Activated naive CD8-positive, alpha-beta T cell treated with anti-CD3 and anti-CD28 coated beads, Interleukin-2, amount 10 ng/mL, durations not matched to agents 7 days and 5 days (primary cell): ENCODE measurements at regions not wholly inside any gene's neighbourhood (a gene's known extent, or its start where the extent isn't known, plus 50 kb on each side); places are given as distances from the start of the nearest gene placed in this dataset.

Experiments
- ATAC-seq: fragments of 150-1000 bp; cut with Tn5 transposase; one replicate; pipeline ENCODE4 v1.10.0; 2021; ENCODE audit warnings: low read depth, moderate library complexity
- POLR2A ChIA-PET: fragments of 350-600 bp; sonication (Branson Sonifier 250); formaldehyde crosslinking; loops from one replicate; lab custom pipeline; 2021; ENCODE audit warnings: antibody characterized with exemption; lab: Charles Lee
- DNase-seq: peaks from one replicate; pipeline ENCODE4 v3.0.0; 2021
- H3K27ac Mint-ChIP-seq: one replicate; pipeline ENCODE4 v1.8.0; 2022; ENCODE audit warnings: mild to moderate bottlenecking, mixed read lengths
- H3K27me3 Mint-ChIP-seq: one replicate; pipeline ENCODE4 v1.8.0; 2022; ENCODE audit warnings: mild to moderate bottlenecking, moderate library complexity, mixed read lengths
- H3K36me3 Mint-ChIP-seq: one replicate; pipeline ENCODE4 v1.8.0; 2021; ENCODE audit warnings: mild to moderate bottlenecking, mixed read lengths
- H3K4me1 Mint-ChIP-seq: one replicate; pipeline ENCODE4 v1.8.0; 2021; ENCODE audit warnings: mixed read lengths
- H3K4me3 Mint-ChIP-seq: one replicate; pipeline ENCODE4 v1.8.0; 2022; ENCODE audit warnings: mild to moderate bottlenecking, moderate library complexity, mixed read lengths
- H3K9me3 Mint-ChIP-seq: one replicate; pipeline ENCODE4 v1.8.0; 2021; ENCODE audit warnings: mixed read lengths

- POLR2A ChIA-PET, result no interaction called here
- Mint-ChIP-seq H3K27ac (no peak overlapping the region), H3K4me3 (no peak overlapping the region), H3K36me3 (no peaks in the 10 kb centered on the region), H3K4me1 (no peaks in the 10 kb centered on the region), H3K27me3 (no peaks in the 10 kb centered on the region), H3K9me3 (peaks cover 2% of the 10 kb centered on the region)
- DNase-seq (no peak), ATAC-seq (no peak)
These were observed 533.3 kb downstream of the LRFN5 start for GRCh38 chr14:42140001-42140400.

GRCh38 chr14:42138406-42138805 is 531.7 kb downstream of the LRFN5 start:
- Mint-ChIP-seq H3K4me1 (no peaks in the 10 kb centered on the region), H3K27ac (no peak overlapping the region), H3K27me3 (no peaks in the 10 kb centered on the region), H3K9me3 (peaks cover 2% of the 10 kb centered on the region), H3K36me3 (no peaks in the 10 kb centered on the region), H3K4me3 (no peak overlapping the region)
- DNase-seq (no peak), ATAC-seq (no peak)
- POLR2A ChIA-PET, result no interaction called here

GRCh38 chr14:42130815-42131214 is 524.1 kb downstream of the LRFN5 start:
- ATAC-seq (no peak), DNase-seq (no peak)
- H3K36me3 Mint-ChIP-seq, result no peaks in the 10 kb centered on the region
- no peaks in the 10 kb centered on the region for H3K4me1 Mint-ChIP-seq
- H3K9me3 Mint-ChIP-seq, result peaks cover 4% of the 10 kb centered on the region
- H3K27me3 Mint-ChIP-seq, result no peaks in the 10 kb centered on the region
- H3K4me3 Mint-ChIP-seq, result no peak overlapping the region
- H3K27ac Mint-ChIP-seq, result no peak overlapping the region
- POLR2A ChIA-PET, result no interaction called here

- Mint-ChIP-seq H3K27me3 (no peaks in the 10 kb centered on the region), H3K4me1 (no peaks in the 10 kb centered on the region), H3K36me3 (no peaks in the 10 kb centered on the region), H3K9me3 (peaks cover 2% of the 10 kb centered on the region), H3K4me3 (no peak overlapping the region), H3K27ac (no peak overlapping the region)
- no peak for DNase-seq
- POLR2A ChIA-PET, result no interaction called here
- ATAC-seq, result no peak
These were observed 516.9 kb downstream of the LRFN5 start for GRCh38 chr14:42123526-42123925.

- peaks cover 11% of the 10 kb centered on the region for H3K9me3 Mint-ChIP-seq
These were observed 506.8 kb downstream of the LRFN5 start for GRCh38 chr14:42113358-42114069.

GRCh38 chr14:42112108-42112507 is 505.4 kb downstream of the LRFN5 start:
- POLR2A ChIA-PET, result no interaction called here
- no peak for DNase-seq
- Mint-ChIP-seq H3K4me3 (no peak overlapping the region), H3K36me3 (no peaks in the 10 kb centered on the region), H3K27ac (no peak overlapping the region), H3K4me1 (no peaks in the 10 kb centered on the region), H3K9me3 (peaks cover 10% of the 10 kb centered on the region), H3K27me3 (no peaks in the 10 kb centered on the region)
- no peak for ATAC-seq

More at GRCh38 chr14:42113358-42114069, 506.8 kb downstream of the LRFN5 start:
- POLR2A ChIA-PET, result no interaction called here
- H3K4me3 Mint-ChIP-seq, result no peak overlapping the region
- ATAC-seq (no peak), DNase-seq (no peak)
- no peaks in the 10 kb centered on the region for H3K27me3 Mint-ChIP-seq
- no peak overlapping the region for H3K27ac Mint-ChIP-seq
- H3K4me1 Mint-ChIP-seq, result no peaks in the 10 kb centered on the region
- no peaks in the 10 kb centered on the region for H3K36me3 Mint-ChIP-seq

GRCh38 chr14:42111355-42111754 is 504.7 kb downstream of the LRFN5 start:
- no peaks in the 10 kb centered on the region for H3K27me3 Mint-ChIP-seq
- ATAC-seq (no peak), DNase-seq (no peak)
- H3K9me3 Mint-ChIP-seq, result peaks cover 10% of the 10 kb centered on the region
- H3K4me3 Mint-ChIP-seq, result no peak overlapping the region
- H3K4me1 Mint-ChIP-seq, result no peaks in the 10 kb centered on the region
- H3K27ac Mint-ChIP-seq, result no peak overlapping the region
- POLR2A ChIA-PET, result no interaction called here
- H3K36me3 Mint-ChIP-seq, result no peaks in the 10 kb centered on the region

- no peak for ATAC-seq
- Mint-ChIP-seq H3K4me1 (no peaks in the 10 kb centered on the region), H3K36me3 (no peaks in the 10 kb centered on the region), H3K27me3 (no peaks in the 10 kb centered on the region), H3K9me3 (peaks cover 10% of the 10 kb centered on the region), H3K27ac (no peak overlapping the region), H3K4me3 (no peak overlapping the region)
- POLR2A ChIA-PET, result no interaction called here
- no peak for DNase-seq
These were observed 503.5 kb downstream of the LRFN5 start for GRCh38 chr14:42110167-42110566.

GRCh38 chr14:42095155-42095554 is 488.5 kb downstream of the LRFN5 start:
- Mint-ChIP-seq H3K4me3 (no peak overlapping the region), H3K36me3 (no peaks in the 10 kb centered on the region), H3K27ac (no peak overlapping the region), H3K9me3 (peaks cover 3% of the 10 kb centered on the region), H3K27me3 (no peaks in the 10 kb centered on the region), H3K4me1 (no peaks in the 10 kb centered on the region)
- POLR2A ChIA-PET, result no interaction called here
- DNase-seq, result no peak
- ATAC-seq, result no peak

DNA sequence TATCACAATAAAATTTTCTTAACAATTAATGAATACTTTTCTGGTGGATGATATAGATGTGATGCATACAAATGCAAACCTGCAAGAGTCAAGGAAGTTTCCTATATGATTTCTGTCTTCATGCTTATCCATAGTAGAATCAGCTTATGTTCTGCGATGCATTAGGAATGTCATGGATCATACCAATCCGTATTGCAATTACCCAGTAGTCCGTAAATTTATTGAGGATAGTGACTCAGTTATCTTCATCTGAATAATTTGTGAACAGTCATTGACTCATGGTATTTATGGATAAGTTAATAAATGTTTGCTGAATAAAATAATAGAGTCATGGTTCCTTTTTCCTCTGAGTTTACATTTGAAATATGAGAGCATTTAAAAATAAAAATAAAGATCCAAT is 483.4 kb downstream of the LRFN5 start:
- Mint-ChIP-seq H3K36me3 (no peaks in the 10 kb centered on the region), H3K9me3 (no peaks in the 10 kb centered on the region), H3K27ac (no peak overlapping the region), H3K27me3 (no peaks in the 10 kb centered on the region), H3K4me1 (no peaks in the 10 kb centered on the region), H3K4me3 (no peak overlapping the region)
- POLR2A ChIA-PET, result no interaction called here
- DNase-seq (no peak), ATAC-seq (no peak)

- H3K9me3 Mint-ChIP-seq, result no peaks in the 10 kb centered on the region
These were observed 473.2 kb downstream of the LRFN5 start for GRCh38 chr14:42079911-42080310.

GRCh38 chr14:42078345-42078744 is 471.7 kb downstream of the LRFN5 start:
- POLR2A ChIA-PET, result no interaction called here

More at GRCh38 chr14:42079911-42080310, 473.2 kb downstream of the LRFN5 start:
- H3K4me1 Mint-ChIP-seq, result no peaks in the 10 kb centered on the region
- DNase-seq (no peak), ATAC-seq (no peak)
- peaks cover 2% of the 10 kb centered on the region for H3K27me3 Mint-ChIP-seq
- no peak overlapping the region for H3K27ac Mint-ChIP-seq
- H3K4me3 Mint-ChIP-seq, result no peak overlapping the region
- POLR2A ChIA-PET, result no interaction called here
- H3K36me3 Mint-ChIP-seq, result no peaks in the 10 kb centered on the region

DNA sequence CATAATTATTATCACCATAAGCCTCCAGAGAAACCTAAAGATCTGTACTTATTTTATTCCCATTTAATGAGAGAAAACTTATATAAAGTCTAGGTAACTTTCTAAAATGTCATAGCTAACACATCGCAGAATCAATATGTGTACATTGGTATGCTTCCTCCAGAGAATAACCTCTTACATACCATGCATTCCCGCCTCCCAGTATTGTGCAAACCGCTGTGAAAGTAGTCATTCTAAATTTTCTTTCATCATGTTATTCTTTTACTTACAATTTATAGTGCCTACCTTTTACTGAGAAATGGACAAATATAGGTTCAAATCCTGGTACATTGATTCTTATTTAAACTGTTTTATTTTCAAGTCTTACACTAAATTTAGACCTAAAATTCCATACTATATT is 463.4 kb downstream of the LRFN5 start:
- DNase-seq (no peak), ATAC-seq (no peak)
- H3K27me3 Mint-ChIP-seq, result no peaks in the 10 kb centered on the region
- no peaks in the 10 kb centered on the region for H3K9me3 Mint-ChIP-seq
- POLR2A ChIA-PET, result no interaction called here
- H3K27ac Mint-ChIP-seq, result no peak overlapping the region
- H3K36me3 Mint-ChIP-seq, result no peaks in the 10 kb centered on the region
- H3K4me3 Mint-ChIP-seq, result no peak overlapping the region
- no peaks in the 10 kb centered on the region for H3K4me1 Mint-ChIP-seq

More at GRCh38 chr14:42078345-42078744, 471.7 kb downstream of the LRFN5 start:
- H3K27me3 Mint-ChIP-seq, result peaks cover 2% of the 10 kb centered on the region
- H3K9me3 Mint-ChIP-seq, result no peaks in the 10 kb centered on the region
- no peak overlapping the region for H3K27ac Mint-ChIP-seq
- no peak overlapping the region for H3K4me3 Mint-ChIP-seq
- no peaks in the 10 kb centered on the region for H3K4me1 Mint-ChIP-seq
- no peak for ATAC-seq
- no peaks in the 10 kb centered on the region for H3K36me3 Mint-ChIP-seq
- DNase-seq, result no peak

DNA sequence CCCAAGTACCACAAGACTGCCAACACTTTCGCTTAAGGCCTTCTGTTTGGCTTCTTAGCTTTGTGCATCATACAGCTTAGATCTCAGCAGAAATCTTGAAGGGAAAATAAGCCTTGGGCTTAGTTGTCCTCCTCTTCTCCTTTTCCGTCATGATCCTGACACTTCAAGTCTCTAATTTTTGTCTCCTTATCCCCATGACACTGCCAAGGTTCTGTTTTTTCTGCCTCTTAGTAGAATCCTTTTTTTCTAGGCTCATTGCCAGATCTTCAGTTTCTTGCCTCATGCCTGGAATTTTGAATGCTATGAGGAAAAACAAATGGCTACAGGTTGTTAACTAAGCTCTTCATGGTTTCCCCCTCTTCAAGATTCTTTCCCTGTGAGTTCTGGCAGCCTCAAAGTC is 450.4 kb downstream of the LRFN5 start:
- H3K4me3 Mint-ChIP-seq, result no peak overlapping the region
- H3K27ac Mint-ChIP-seq, result no peak overlapping the region
- H3K27me3 Mint-ChIP-seq, result no peaks in the 10 kb centered on the region
- POLR2A ChIA-PET, result no interaction called here
- H3K9me3 Mint-ChIP-seq, result peaks cover 3% of the 10 kb centered on the region
- H3K4me1 Mint-ChIP-seq, result no peaks in the 10 kb centered on the region
- DNase-seq (no peak), ATAC-seq (no peak)
- H3K36me3 Mint-ChIP-seq, result no peaks in the 10 kb centered on the region
